PFSK-1 (cell line): ENCODE measurements at regions not wholly inside any gene's neighbourhood (a gene's known extent, or its start where the extent isn't known, plus 50 kb on each side); places are given as distances from the start of the nearest gene placed in this dataset.

Experiments
- FOXP2 ChIP-seq: optimal IDR thresholded peaks from 2 replicates; pipeline ENCODE3; 2011; ENCODE audit warnings: borderline replicate concordance, control low read depth, inconsistent platforms; ENCODE audit not compliant: insufficient read depth; ENCODE audit errors: extremely low read length, extremely low read depth
- POLR2AphosphoS5 ChIP-seq: IDR thresholded peaks from 2 replicates; pipeline ENCODE4 v1.6.1; 2012; ENCODE audit warnings: low read depth, mild to moderate bottlenecking, control low read depth, low read length, moderate library complexity
- SIN3A ChIP-seq: IDR thresholded peaks from 2 replicates; pipeline ENCODE4 v1.6.1; 2012; ENCODE audit warnings: mild to moderate bottlenecking, low read length, moderate library complexity, borderline replicate concordance; ENCODE audit not compliant: insufficient read depth
- TAF1 ChIP-seq: IDR thresholded peaks from 2 replicates; pipeline ENCODE4 v1.6.1; 2012; ENCODE audit warnings: low read length, control low read depth, borderline replicate concordance; ENCODE audit not compliant: insufficient read depth
- TF ChIP-seq, protein P1 (sequence below), 2 experiments: IDR thresholded peaks; 2 replicates each; pipeline versions ENCODE4 v1.6.1 to v1.8.0; 2011 to 2012; ENCODE audit warnings: low read depth in 2 of 2, low read length in 2 of 2, control low read depth in 1 of 2, inconsistent platforms in 1 of 2, mild to moderate bottlenecking in 1 of 2, moderate library complexity in 1 of 2; ENCODE audit not compliant: insufficient read depth in 1 of 2

DNA sequence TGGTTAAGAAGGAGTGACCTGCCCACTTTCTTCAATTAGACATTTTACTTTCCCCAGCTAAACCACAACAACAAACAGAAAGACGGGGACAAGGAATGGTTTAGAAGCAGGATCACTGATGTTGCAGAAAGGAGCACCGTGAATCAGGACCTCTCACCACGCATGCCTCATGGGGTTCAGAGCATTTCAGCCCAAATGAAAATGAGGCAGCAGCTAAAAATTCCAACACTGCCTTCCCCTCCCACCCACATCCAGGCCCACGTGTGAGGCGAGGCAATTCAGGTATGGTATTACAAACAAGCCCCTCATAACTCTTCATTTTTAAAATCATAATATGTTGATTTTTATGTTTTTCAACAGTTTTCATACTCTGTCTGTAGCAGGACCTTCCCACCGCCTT, 194.1 kb upstream of the ARID1B start:
- TF ChIP-seq FOXP2 (no peak), TAF1 (no peak), POLR2AphosphoS5 (no peak), SIN3A (no peak)
- TF ChIP-seq, protein P1, sequence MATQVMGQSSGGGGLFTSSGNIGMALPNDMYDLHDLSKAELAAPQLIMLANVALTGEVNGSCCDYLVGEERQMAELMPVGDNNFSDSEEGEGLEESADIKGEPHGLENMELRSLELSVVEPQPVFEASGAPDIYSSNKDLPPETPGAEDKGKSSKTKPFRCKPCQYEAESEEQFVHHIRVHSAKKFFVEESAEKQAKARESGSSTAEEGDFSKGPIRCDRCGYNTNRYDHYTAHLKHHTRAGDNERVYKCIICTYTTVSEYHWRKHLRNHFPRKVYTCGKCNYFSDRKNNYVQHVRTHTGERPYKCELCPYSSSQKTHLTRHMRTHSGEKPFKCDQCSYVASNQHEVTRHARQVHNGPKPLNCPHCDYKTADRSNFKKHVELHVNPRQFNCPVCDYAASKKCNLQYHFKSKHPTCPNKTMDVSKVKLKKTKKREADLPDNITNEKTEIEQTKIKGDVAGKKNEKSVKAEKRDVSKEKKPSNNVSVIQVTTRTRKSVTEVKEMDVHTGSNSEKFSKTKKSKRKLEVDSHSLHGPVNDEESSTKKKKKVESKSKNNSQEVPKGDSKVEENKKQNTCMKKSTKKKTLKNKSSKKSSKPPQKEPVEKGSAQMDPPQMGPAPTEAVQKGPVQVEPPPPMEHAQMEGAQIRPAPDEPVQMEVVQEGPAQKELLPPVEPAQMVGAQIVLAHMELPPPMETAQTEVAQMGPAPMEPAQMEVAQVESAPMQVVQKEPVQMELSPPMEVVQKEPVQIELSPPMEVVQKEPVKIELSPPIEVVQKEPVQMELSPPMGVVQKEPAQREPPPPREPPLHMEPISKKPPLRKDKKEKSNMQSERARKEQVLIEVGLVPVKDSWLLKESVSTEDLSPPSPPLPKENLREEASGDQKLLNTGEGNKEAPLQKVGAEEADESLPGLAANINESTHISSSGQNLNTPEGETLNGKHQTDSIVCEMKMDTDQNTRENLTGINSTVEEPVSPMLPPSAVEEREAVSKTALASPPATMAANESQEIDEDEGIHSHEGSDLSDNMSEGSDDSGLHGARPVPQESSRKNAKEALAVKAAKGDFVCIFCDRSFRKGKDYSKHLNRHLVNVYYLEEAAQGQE (IDR thresholded peaks at IDR 0.05; ENCODE audit: insufficient read depth in 1 of 2, low read depth in 2 of 2, low read length in 2 of 2): no peak
